Activated CD8-positive, alpha-beta memory T cell treated with anti-CD3 and anti-CD28 coated beads, Interleukin-2, amount 10 ng/mL, durations not matched to agents 7 days and 5 days (primary cell): ENCODE measurements at regions not wholly inside any gene's neighbourhood (a gene's known extent, or its start where the extent isn't known, plus 50 kb on each side); places are given as distances from the start of the nearest gene placed in this dataset.
"Not testable (repeated sequence)": the region's sequence is repeated elsewhere in the genome, so short reads cannot be mapped to it uniquely, and the experiment has no call there.

Source experiments
- ATAC-seq: fragments of 150-1000 bp; cut with Tn5 transposase; one replicate; pipeline ENCODE4 v1.10.0; 2021; ENCODE audit warnings: moderate library complexity
- CTCF ChIA-PET: fragments of 350-600 bp; sonication (Branson Sonifier 250); formaldehyde crosslinking; loops from one replicate; lab custom pipeline; 2021; ENCODE audit warnings: antibody characterized with exemption; lab: Charles Lee
- DNase-seq: peaks from one replicate; pipeline ENCODE4 v3.0.0-alpha.2; 2020
- H3K27ac Mint-ChIP-seq: one replicate; pipeline ENCODE4 v1.8.0; 2021; ENCODE audit warnings: mild to moderate bottlenecking, mixed read lengths
- H3K27me3 Mint-ChIP-seq: one replicate; pipeline ENCODE4 v1.8.0; 2021; ENCODE audit warnings: mixed read lengths
- H3K36me3 Mint-ChIP-seq: one replicate; pipeline ENCODE4 v1.8.0; 2021; ENCODE audit warnings: mild to moderate bottlenecking, mixed read lengths
- H3K4me1 Mint-ChIP-seq: one replicate; pipeline ENCODE4 v1.8.0; 2021; ENCODE audit warnings: mixed read lengths
- H3K4me3 Mint-ChIP-seq: one replicate; pipeline ENCODE4 v1.8.0; 2021; ENCODE audit warnings: mild to moderate bottlenecking, moderate library complexity, mixed read lengths
- H3K9me3 Mint-ChIP-seq: one replicate; pipeline ENCODE4 v1.8.0; 2022; ENCODE audit warnings: low read depth, mixed read lengths

DNA sequence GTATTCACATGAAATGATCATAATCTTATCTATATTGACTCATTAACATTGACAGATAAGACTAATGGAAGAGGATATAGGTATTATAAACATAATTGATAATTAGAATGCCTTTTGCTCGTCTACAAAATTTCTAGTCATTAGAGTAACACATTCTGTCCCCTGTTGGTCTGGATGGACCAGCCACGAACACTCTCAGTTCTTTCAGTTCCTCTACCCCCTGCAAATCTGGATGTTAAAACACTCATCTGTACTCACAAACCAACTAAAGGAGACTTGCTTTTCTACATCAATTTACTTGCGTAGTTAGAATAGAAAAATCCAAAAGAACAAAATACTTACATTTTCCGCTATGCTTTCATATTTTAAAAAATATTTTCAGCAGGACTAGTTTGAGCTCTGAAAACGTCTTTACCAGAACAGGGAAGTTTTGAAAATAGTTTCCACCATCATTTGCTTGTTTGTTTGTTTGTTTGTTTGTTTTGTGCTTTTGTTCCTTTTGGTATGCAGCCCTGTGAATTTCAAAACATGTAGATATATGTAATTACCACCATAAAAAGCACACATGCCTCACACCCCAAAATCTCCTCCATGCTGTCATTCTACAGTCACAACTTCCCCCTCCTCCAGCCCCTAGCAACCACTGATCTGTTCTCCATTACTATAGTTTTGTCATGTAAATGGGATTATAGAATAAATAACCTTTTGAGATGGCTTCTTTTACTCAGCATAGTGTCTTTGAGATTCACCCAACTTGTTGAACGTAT lies 103.8 kb downstream of the FZD1 start:
- ATAC-seq (no peak), DNase-seq (no peak)
- no peak overlapping the region for H3K27ac Mint-ChIP-seq
- no peaks in the 10 kb centered on the region for H3K36me3 Mint-ChIP-seq
- no peaks in the 10 kb centered on the region for H3K9me3 Mint-ChIP-seq
- CTCF ChIA-PET: no interaction called here
- no peaks in the 10 kb centered on the region for H3K4me1 Mint-ChIP-seq
- H3K4me3 Mint-ChIP-seq: no peak overlapping the region
- H3K27me3 Mint-ChIP-seq: no peaks in the 10 kb centered on the region

DNA sequence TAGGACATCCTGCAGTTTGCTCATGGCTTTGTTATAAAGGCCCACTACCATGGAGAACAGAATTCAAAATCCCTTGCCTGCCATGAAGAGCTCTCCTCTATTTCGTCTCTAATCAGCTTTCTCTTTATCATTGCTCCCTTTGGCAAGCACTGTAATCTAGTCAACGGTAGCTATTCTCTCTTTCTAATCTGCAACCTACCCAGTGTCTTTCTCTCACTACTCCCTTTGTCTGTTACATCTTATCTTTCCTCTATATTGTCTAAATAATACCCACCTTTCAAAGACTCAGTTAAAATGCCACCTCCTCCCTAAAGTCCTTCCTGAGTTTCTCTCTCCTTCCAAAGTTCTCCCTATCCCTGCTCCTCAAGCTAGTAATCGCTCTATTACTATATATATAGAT lies 108.1 kb downstream of the FZD1 start:
- no peak for ATAC-seq
- Mint-ChIP-seq H3K36me3 (no peaks in the 10 kb centered on the region), H3K27ac (no peak overlapping the region), H3K27me3 (no peaks in the 10 kb centered on the region), H3K9me3 (no peaks in the 10 kb centered on the region), H3K4me1 (no peaks in the 10 kb centered on the region), H3K4me3 (no peak overlapping the region)
- CTCF ChIA-PET: no interaction called here
- DNase-seq: no peak

- no peaks in the 10 kb centered on the region for H3K9me3 Mint-ChIP-seq
- ATAC-seq: no peak
- H3K4me3 Mint-ChIP-seq: no peak overlapping the region
- no peaks in the 10 kb centered on the region for H3K4me1 Mint-ChIP-seq
- no peak for DNase-seq
- no peaks in the 10 kb centered on the region for H3K36me3 Mint-ChIP-seq
- H3K27ac Mint-ChIP-seq: no peak overlapping the region
- H3K27me3 Mint-ChIP-seq: no peaks in the 10 kb centered on the region
- CTCF ChIA-PET: interaction anchor here (0.6 kb wide), 1 partner anchor 12 kb away, joined by 3 read pairs; no protein-coding TSS in a partner anchor
Observed at GRCh38 chr7:91373111-91373800, 109.0 kb downstream of the FZD1 start.

GRCh38 chr7:91374321-91374989 lies 110.2 kb downstream of the FZD1 start:
- H3K27me3 Mint-ChIP-seq: no peaks in the 10 kb centered on the region
- H3K4me1 Mint-ChIP-seq: no peaks in the 10 kb centered on the region
- ATAC-seq (no peak), DNase-seq (no peak)
- no peaks in the 10 kb centered on the region for H3K36me3 Mint-ChIP-seq
- CTCF ChIA-PET: no interaction called here
- H3K9me3 Mint-ChIP-seq: no peaks in the 10 kb centered on the region
- H3K27ac Mint-ChIP-seq: no peak overlapping the region
- no peak overlapping the region for H3K4me3 Mint-ChIP-seq

- Mint-ChIP-seq H3K27me3 (no peaks in the 10 kb centered on the region), H3K36me3 (no peaks in the 10 kb centered on the region), H3K27ac (no peak overlapping the region), H3K9me3 (no peaks in the 10 kb centered on the region), H3K4me3 (no peak overlapping the region), H3K4me1 (no peaks in the 10 kb centered on the region)
- CTCF ChIA-PET: no interaction called here
- ATAC-seq: no peak
- no peak for DNase-seq
Observed at GRCh38 chr7:91375378-91375777, 111.1 kb downstream of the FZD1 start.

- H3K27me3 Mint-ChIP-seq: no peaks in the 10 kb centered on the region
- no peaks in the 10 kb centered on the region for H3K9me3 Mint-ChIP-seq
- no peaks in the 10 kb centered on the region for H3K4me1 Mint-ChIP-seq
- H3K4me3 Mint-ChIP-seq: no peak overlapping the region
- DNase-seq (no peak), ATAC-seq (no peak)
- no peak overlapping the region for H3K27ac Mint-ChIP-seq
- no peaks in the 10 kb centered on the region for H3K36me3 Mint-ChIP-seq
- CTCF ChIA-PET: no interaction called here
Observed at GRCh38 chr7:91378131-91378530, 113.9 kb downstream of the FZD1 start.

GRCh38 chr7:91379236-91379635 lies 115.0 kb downstream of the FZD1 start:
- CTCF ChIA-PET: no interaction called here
- H3K27ac Mint-ChIP-seq: no peak overlapping the region
- H3K27me3 Mint-ChIP-seq: no peaks in the 10 kb centered on the region
- DNase-seq (no peak), ATAC-seq (no peak)
- no peaks in the 10 kb centered on the region for H3K4me1 Mint-ChIP-seq
- no peaks in the 10 kb centered on the region for H3K36me3 Mint-ChIP-seq
- no peaks in the 10 kb centered on the region for H3K9me3 Mint-ChIP-seq
- H3K4me3 Mint-ChIP-seq: no peak overlapping the region

GRCh38 chr7:91379991-91380390 lies 115.8 kb downstream of the FZD1 start:
- no peak for ATAC-seq
- no peak overlapping the region for H3K4me3 Mint-ChIP-seq
- CTCF ChIA-PET: no interaction called here
- H3K9me3 Mint-ChIP-seq: no peaks in the 10 kb centered on the region
- H3K36me3 Mint-ChIP-seq: no peaks in the 10 kb centered on the region
- no peaks in the 10 kb centered on the region for H3K4me1 Mint-ChIP-seq
- DNase-seq: no peak
- H3K27ac Mint-ChIP-seq: no peak overlapping the region
- no peaks in the 10 kb centered on the region for H3K27me3 Mint-ChIP-seq

DNA sequence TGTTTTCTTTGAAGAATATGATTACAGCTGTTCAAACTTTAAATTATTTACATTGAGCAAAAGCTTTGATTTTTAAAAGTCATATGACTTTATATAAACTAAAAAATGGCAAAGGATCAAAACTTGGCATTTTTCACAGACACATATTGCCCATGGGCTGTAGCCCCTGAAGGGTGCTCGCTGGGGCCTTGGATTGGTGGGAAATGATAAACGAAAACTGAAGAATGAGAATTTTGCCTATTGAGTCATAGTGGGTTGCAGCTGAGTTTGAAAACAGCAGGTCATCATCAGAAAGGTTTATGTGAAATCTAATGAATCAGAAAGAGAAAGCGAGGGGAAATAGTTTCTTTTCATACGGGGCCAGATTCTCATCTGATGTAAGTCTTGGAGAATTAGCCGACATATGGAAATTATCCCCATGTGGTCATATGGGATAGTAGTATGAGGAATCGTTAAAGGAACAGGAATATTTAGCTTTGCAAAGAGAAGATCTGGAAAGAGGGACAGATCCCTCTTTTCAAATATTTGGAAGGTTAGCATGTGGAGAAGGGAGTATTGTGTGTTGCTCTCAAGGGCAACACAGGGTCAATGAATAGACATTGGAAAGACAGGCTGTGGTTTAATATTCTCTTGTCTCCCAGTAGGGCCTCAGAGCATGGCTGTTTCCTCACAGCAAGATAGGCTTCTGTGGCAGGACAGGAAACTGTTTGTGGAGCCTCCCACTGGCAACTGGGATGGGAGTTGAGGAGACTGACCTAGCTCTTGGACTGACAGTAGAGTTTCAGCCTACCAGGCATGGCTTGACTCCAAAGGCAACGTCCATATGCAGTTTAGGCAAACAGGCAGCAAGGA lies 119.0 kb downstream of the FZD1 start:
- Mint-ChIP-seq H3K36me3 (no peaks in the 10 kb centered on the region), H3K9me3 (no peaks in the 10 kb centered on the region), H3K4me3 (no peak overlapping the region), H3K27ac (no peak overlapping the region), H3K27me3 (no peaks in the 10 kb centered on the region), H3K4me1 (no peaks in the 10 kb centered on the region)
- CTCF ChIA-PET: no interaction called here
- DNase-seq (no peak), ATAC-seq (no peak)

GRCh38 chr7:91383905-91384274 lies 119.7 kb downstream of the FZD1 start:
- no peak for DNase-seq
- Mint-ChIP-seq H3K27me3 (no peaks in the 10 kb centered on the region), H3K27ac (no peak overlapping the region), H3K9me3 (no peaks in the 10 kb centered on the region), H3K4me1 (no peaks in the 10 kb centered on the region), H3K36me3 (no peaks in the 10 kb centered on the region), H3K4me3 (no peak overlapping the region)
- ATAC-seq: no peak
- CTCF ChIA-PET: no interaction called here

- ATAC-seq, H3K27ac Mint-ChIP-seq, H3K4me1 Mint-ChIP-seq, CTCF ChIA-PET, H3K36me3 Mint-ChIP-seq, H3K27me3 Mint-ChIP-seq, H3K4me3 Mint-ChIP-seq, DNase-seq, H3K9me3 Mint-ChIP-seq: not testable (repeated sequence)
Observed at GRCh38 chr7:91394757-91395156, 130.5 kb downstream of the FZD1 start.

DNA sequence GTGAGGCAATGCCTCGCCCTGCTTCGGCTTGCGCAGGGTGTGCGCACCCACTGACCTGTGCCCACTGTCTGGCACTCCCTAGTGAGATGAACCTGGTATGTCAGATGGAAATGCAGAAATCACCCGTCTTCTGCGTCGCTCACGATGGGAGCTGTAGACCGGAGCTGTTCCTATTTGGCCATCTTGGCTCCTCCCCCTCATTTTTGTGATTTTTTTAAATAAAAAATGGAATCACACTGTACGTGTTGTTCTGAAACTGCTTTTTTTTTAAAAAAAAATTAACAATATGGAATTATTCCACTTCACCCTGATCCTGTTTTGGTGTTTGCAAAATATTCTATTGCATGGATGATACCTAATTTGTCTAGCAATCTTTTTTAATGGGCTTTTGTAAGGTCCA lies 131.1 kb downstream of the FZD1 start:
- ATAC-seq, CTCF ChIA-PET, H3K27me3 Mint-ChIP-seq, H3K27ac Mint-ChIP-seq, H3K36me3 Mint-ChIP-seq, DNase-seq, H3K9me3 Mint-ChIP-seq, H3K4me3 Mint-ChIP-seq, H3K4me1 Mint-ChIP-seq: not testable (repeated sequence)

DNA sequence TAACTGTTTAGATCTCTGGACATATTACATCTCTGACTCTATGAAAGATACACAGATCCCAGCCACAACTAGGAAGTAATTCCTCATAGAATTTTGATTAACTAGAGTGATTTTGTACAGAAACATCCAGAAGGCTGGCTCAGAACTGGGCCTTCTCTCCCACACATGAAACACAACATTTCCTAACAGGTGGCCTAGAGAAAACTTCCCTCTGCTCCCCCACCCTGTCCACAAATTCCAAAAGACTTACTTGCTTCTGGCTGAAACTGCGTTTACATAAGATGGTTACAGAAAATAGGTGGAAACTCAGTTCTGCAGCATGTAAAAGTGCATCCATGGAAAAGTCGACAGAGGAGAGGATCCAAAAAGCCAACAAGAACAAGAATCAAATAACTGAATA lies 132.9 kb downstream of the FZD1 start:
- Mint-ChIP-seq H3K9me3 (no peaks in the 10 kb centered on the region), H3K4me3 (no peak overlapping the region), H3K36me3 (no peaks in the 10 kb centered on the region), H3K27me3 (no peaks in the 10 kb centered on the region), H3K27ac (no peak overlapping the region), H3K4me1 (no peaks in the 10 kb centered on the region)
- CTCF ChIA-PET: no interaction called here
- no peak for ATAC-seq
- no peak for DNase-seq
